ENCODE measurements at regions not wholly inside any gene's neighbourhood (a gene's known extent, or its start where the extent isn't known, plus 50 kb on each side); places are given as distances from the start of the nearest gene placed in this dataset.

GRCh38 chr2:109062145-109062858 is 66.7 kb upstream of the SH3RF3 start:
- TF ChIP-seq CTCF (IDR thresholded peaks at IDR 0.05), result no peak
- no peak for TF ChIP-seq POLR2A (IDR thresholded peaks at IDR 0.05)
